HL-60 (cell line): ENCODE measurements at regions not wholly inside any gene's neighbourhood (a gene's known extent, or its start where the extent isn't known, plus 50 kb on each side); places are given as distances from the start of the nearest gene placed in this dataset.
A peak's percentile ranks its signal among the peaks of the same experiment; 100 is the strongest.

Source experiments
- DNase-seq, 2 experiments: peaks; one replicate each; pipeline ENCODE4 v3.0.0-alpha.2; 2010 to 2020; ENCODE audit warnings: low read depth in 1 of 2, low spot score in 1 of 2
- H3K27ac ChIP-seq: fragments of 250-450 bp; sonication (Bioruptor Pico); replicated peaks from 2 replicates; pipeline ENCODE4 v1.5.1; 2020; ENCODE audit warnings: mild to moderate bottlenecking, moderate library complexity
- H3K27me3 ChIP-seq: fragments of 250-450 bp; sonication (Bioruptor Pico); 2 replicates; pipeline ENCODE4 v1.5.1; 2021; ENCODE audit warnings: mild to moderate bottlenecking, moderate library complexity; ENCODE audit not compliant: insufficient read depth, poor library complexity, severe bottlenecking
- H3K4me3 ChIP-seq: replicated peaks from 2 replicates; pipeline ENCODE4 v1.5.1; 2011; ENCODE audit warnings: mild to moderate bottlenecking, control low read depth, low read length; ENCODE audit not compliant: insufficient read depth
- CTCF ChIP-seq: IDR thresholded peaks from one replicate; pipeline ENCODE4 v1.5.1; 2011; ENCODE audit warnings: low read length, control low read depth, inconsistent platforms; ENCODE audit not compliant: insufficient read depth
- GABPA ChIP-seq: IDR thresholded peaks from 2 replicates; pipeline ENCODE4 v1.6.1; 2012; ENCODE audit warnings: low read depth
- POLR2AphosphoS5 ChIP-seq: IDR thresholded peaks from 2 replicates; pipeline ENCODE4 v1.6.1; 2012; ENCODE audit warnings: low read depth
- REST ChIP-seq: IDR thresholded peaks from 2 replicates; pipeline ENCODE4 v1.6.1; 2012; ENCODE audit warnings: low read depth; ENCODE audit not compliant: insufficient replicate concordance
- SPI1 ChIP-seq: IDR thresholded peaks from 2 replicates; pipeline ENCODE4 v1.6.1; 2012; ENCODE audit warnings: low read depth, mild to moderate bottlenecking, borderline replicate concordance

GRCh38 chr13:50518131-50518530, 325.4 kb downstream of the DLEU7 start:
- TF ChIP-seq POLR2AphosphoS5 (no peak), GABPA (no peak), CTCF (no peak), REST (no peak), SPI1 (no peak)
- H3K27me3 ChIP-seq = no peaks in the 10 kb centered on the region
- no peak overlapping the region for H3K27ac ChIP-seq
- H3K4me3 ChIP-seq = no peak overlapping the region
- DNase-seq = no peak

- no peak for TF ChIP-seq SPI1
- TF ChIP-seq POLR2AphosphoS5 = no peak
- no peak for TF ChIP-seq GABPA
- TF ChIP-seq REST = no peak
- no peak for TF ChIP-seq CTCF
- H3K4me3 ChIP-seq = no peak overlapping the region
- no peak overlapping the region for H3K27ac ChIP-seq
Observed at GRCh38 chr13:50518781-50519201, 324.7 kb downstream of the DLEU7 start.

GRCh38 chr13:50519866-50520265, 323.6 kb downstream of the DLEU7 start:
- peak in 1 of 2 experiments; percentile 26 for DNase-seq
- no peaks in the 10 kb centered on the region for H3K27me3 ChIP-seq
- H3K4me3 ChIP-seq = no peak overlapping the region
- no peak overlapping the region for H3K27ac ChIP-seq
- TF ChIP-seq CTCF = no peak
- no peak for TF ChIP-seq POLR2AphosphoS5
- no peak for TF ChIP-seq SPI1
- TF ChIP-seq REST = no peak
- no peak for TF ChIP-seq GABPA

More at GRCh38 chr13:50518781-50519201, 324.7 kb downstream of the DLEU7 start:
- H3K27me3 ChIP-seq = no peaks in the 10 kb centered on the region
- no peak for DNase-seq
